ENCODE measurements at regions not wholly inside any gene's neighbourhood (a gene's known extent, or its start where the extent isn't known, plus 50 kb on each side); places are given as distances from the start of the nearest gene placed in this dataset.

DNA sequence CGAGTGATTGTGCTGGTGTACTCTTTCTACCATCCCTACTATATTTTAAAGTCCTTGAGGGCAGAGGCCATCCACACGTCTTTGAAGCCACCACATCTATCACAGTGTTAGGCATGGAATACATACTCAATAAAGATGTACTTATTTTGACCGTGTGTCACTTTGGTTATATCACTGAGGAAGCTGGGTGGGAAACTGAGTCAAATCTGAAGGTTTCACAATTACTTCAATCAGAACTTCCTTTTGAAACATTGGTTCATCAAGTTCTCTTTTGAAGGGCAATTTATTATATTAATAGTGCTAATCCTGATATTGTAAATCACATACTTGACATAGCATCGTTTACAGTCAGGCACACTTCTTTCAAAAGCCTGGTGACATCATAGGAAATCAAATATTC is 53.3 kb upstream of the ATP1B1 start:
- no peak for DNase-seq (ENCODE audit: low spot score)
